IMR-90 (cell line): ENCODE measurements at regions not wholly inside any gene's neighbourhood (a gene's known extent, or its start where the extent isn't known, plus 50 kb on each side); places are given as distances from the start of the nearest gene placed in this dataset.

Source experiments
- ATAC-seq: fragments of 200-7000 bp; cut with Tn5 transposase; 2 replicates; pipeline ENCODE4 v1.9.1; 2020; ENCODE audit warnings: low read depth, mild to moderate bottlenecking, moderate library complexity
- BruUV-seq: library from RNA; stranded (reverse); fragments of 400-500 nt; replicated peaks from 2 replicates; lab custom pipeline; 2021; lab: Mats Ljungman, UMichigan
- CTCF ChIA-PET: fragments of 300-600 bp; formaldehyde crosslinking; extraction: SDS; loops from one replicate; lab custom pipeline; 2021; ENCODE audit warnings: antibody characterized with exemption; lab: Yijun Ruan, JAX
- POLR2A ChIA-PET: fragments of 300-600 bp; sonication (Branson Sonifier 250); formaldehyde crosslinking; loops from one replicate; lab custom pipeline; 2022; ENCODE audit warnings: antibody characterized with exemption; ENCODE audit not compliant: unreplicated experiment; lab: Charles Lee
- DNase-seq: peaks from one replicate; pipeline ENCODE4 v3.0.0; 2013
- H2AFZ ChIP-seq: replicated peaks from 2 replicates; pipeline ENCODE3; 2013; ENCODE audit warnings: low read length, mild to moderate bottlenecking; ENCODE audit not compliant: poor library complexity
- H2AK5ac ChIP-seq: 2 replicates; pipeline ENCODE4 v1.6.1; 2013; ENCODE audit warnings: low read depth, low read length, inconsistent platforms
- H2AK9ac ChIP-seq: replicated peaks from 2 replicates; pipeline ENCODE3; 2013; ENCODE audit warnings: mild to moderate bottlenecking, low read depth, low read length, moderate library complexity; ENCODE audit not compliant: poor library complexity
- H2BK120ac ChIP-seq: 2 replicates; pipeline ENCODE4 v1.6.1; 2013; ENCODE audit warnings: low read depth, low read length, inconsistent platforms
- H2BK15ac ChIP-seq: 3 replicates; pipeline ENCODE4 v1.6.1; 2013; ENCODE audit warnings: low read depth, low read length, inconsistent platforms
- H2BK20ac ChIP-seq: 2 replicates; pipeline ENCODE4 v1.6.1; 2013; ENCODE audit warnings: low read depth, mild to moderate bottlenecking, inconsistent platforms, low read length, moderate library complexity
- H2BK5ac ChIP-seq: 2 replicates; pipeline ENCODE4 v1.6.1; 2013; ENCODE audit warnings: mild to moderate bottlenecking, low read depth, low read length, inconsistent platforms; ENCODE audit not compliant: poor library complexity, severe bottlenecking
- H3K14ac ChIP-seq: replicated peaks from 2 replicates; pipeline ENCODE4 v1.6.1; 2013; ENCODE audit warnings: low read depth, low read length, inconsistent platforms
- H3K18ac ChIP-seq: 2 replicates; pipeline ENCODE4 v1.6.1; 2013; ENCODE audit warnings: low read depth, low read length, control low read depth
- H3K23ac ChIP-seq: 2 replicates; pipeline ENCODE4 v1.6.1; 2013; ENCODE audit warnings: low read depth, low read length, inconsistent platforms
- H3K27ac ChIP-seq: 2 replicates; pipeline ENCODE4 v1.5.1; 2013; ENCODE audit warnings: mild to moderate bottlenecking, control low read depth, low read length; ENCODE audit not compliant: insufficient read depth
- H3K27me3 ChIP-seq: 2 replicates; pipeline ENCODE4 v1.6.1; 2013; ENCODE audit warnings: low read length; ENCODE audit not compliant: control insufficient read depth, insufficient read depth
- H3K36me3 ChIP-seq: 2 replicates; pipeline ENCODE4 v1.6.1; 2013; ENCODE audit warnings: low read length, mixed read lengths; ENCODE audit not compliant: control insufficient read depth, insufficient read depth
- H3K4ac ChIP-seq: 2 replicates; pipeline ENCODE4 v1.6.1; 2013; ENCODE audit warnings: low read depth, low read length, inconsistent platforms
- H3K4me1 ChIP-seq: 2 replicates; pipeline ENCODE4 v1.6.1; 2013; ENCODE audit warnings: low read length, mixed read lengths; ENCODE audit not compliant: control insufficient read depth, insufficient read depth
- H3K4me2 ChIP-seq: 2 replicates; pipeline ENCODE4 v1.6.1; 2013; ENCODE audit warnings: low read depth, mild to moderate bottlenecking, control low read depth, low read length, moderate library complexity
- H3K4me3 ChIP-seq: 2 replicates; pipeline ENCODE4 v1.5.1; 2013; ENCODE audit warnings: low read depth, mild to moderate bottlenecking, control low read depth, low read length, moderate library complexity; ENCODE audit not compliant: insufficient read depth
- H3K56ac ChIP-seq: 2 replicates; pipeline ENCODE4 v1.6.1; 2013; ENCODE audit warnings: low read length, inconsistent platforms; ENCODE audit not compliant: insufficient read depth; ENCODE audit errors: extremely low read depth
- H3K79me1 ChIP-seq, 2 experiments: 2 replicates each; pipeline ENCODE4 v1.6.1; 2013; ENCODE audit warnings: low read length in 2 of 2, inconsistent platforms in 1 of 2, low read depth in 1 of 2
- H3K9ac ChIP-seq: 2 replicates; pipeline ENCODE4 v1.6.1; 2013; ENCODE audit warnings: low read depth, low read length, control low read depth
- H3K9me1 ChIP-seq: 2 replicates; pipeline ENCODE4 v1.6.1; 2013; ENCODE audit warnings: low read length, inconsistent platforms; ENCODE audit not compliant: insufficient read depth
- H3K9me3 ChIP-seq: 2 replicates; pipeline ENCODE4 v1.6.1; 2013; ENCODE audit warnings: low read length; ENCODE audit not compliant: control insufficient read depth, insufficient read depth
- H4K20me1 ChIP-seq: 2 replicates; pipeline ENCODE4 v1.6.1; 2013; ENCODE audit warnings: low read length, inconsistent platforms; ENCODE audit not compliant: insufficient read depth
- H4K5ac ChIP-seq: 2 replicates; pipeline ENCODE4 v1.6.1; 2013; ENCODE audit warnings: mild to moderate bottlenecking, low read depth, low read length, control low read depth
- H4K8ac ChIP-seq, 2 experiments: 2 replicates each; pipeline ENCODE4 v1.6.1; 2013; ENCODE audit warnings: low read depth in 2 of 2, low read length in 2 of 2, control low read depth in 1 of 2, inconsistent platforms in 1 of 2
- H4K91ac ChIP-seq: 2 replicates; pipeline ENCODE4 v1.6.1; 2013; ENCODE audit warnings: low read depth, low read length, inconsistent platforms; ENCODE audit not compliant: insufficient read depth
- BHLHE40 ChIP-seq: fragments of 150-350 bp; IDR thresholded peaks from 2 replicates; pipeline ENCODE4 v1.6.1; 2016; ENCODE audit warnings: mild to moderate bottlenecking, low read depth, low read length
- CHD1 ChIP-seq: IDR thresholded peaks from 2 replicates; pipeline ENCODE4 v1.6.1; 2012; ENCODE audit warnings: low read depth, low read length, improper control_type of control experiment
- MAZ ChIP-seq: IDR thresholded peaks from 2 replicates; pipeline ENCODE4 v1.6.1; 2012; ENCODE audit warnings: low read depth, mild to moderate bottlenecking, low read length, improper control_type of control experiment, moderate library complexity, borderline replicate concordance
- NFE2L2 ChIP-seq: fragments of 150-350 bp; IDR thresholded peaks from 2 replicates; pipeline ENCODE4 v1.6.1; 2016; ENCODE audit warnings: low read depth, mild to moderate bottlenecking, low read length
- RCOR1 ChIP-seq: IDR thresholded peaks from 2 replicates; pipeline ENCODE4 v1.6.1; 2012; ENCODE audit warnings: mild to moderate bottlenecking, low read length, improper control_type of control experiment; ENCODE audit not compliant: insufficient replicate concordance
- RFX5 ChIP-seq: IDR thresholded peaks from 2 replicates; pipeline ENCODE4 v1.8.0; 2012; ENCODE audit warnings: low read depth, mild to moderate bottlenecking, low read length, moderate library complexity
- SMC3 ChIP-seq: fragments of 150-350 bp; IDR thresholded peaks from 2 replicates; pipeline ENCODE4 v1.6.1; 2016; ENCODE audit warnings: low read depth, mild to moderate bottlenecking, antibody characterized with exemption, low read length, moderate library complexity
- WGBS, 2 experiments: methylation state at CpG; one replicate each; pipeline versions ENCODE4 v1.1.5 to v1.1.7; 2013; ENCODE audit warnings: missing lambda C conversion rate in 2 of 2; ENCODE audit not compliant: insufficient read length in 1 of 2; ENCODE audit errors: extremely low coverage in 2 of 2; 5-methylcytosine and 5-hydroxymethylcytosine counted together
- dilution Hi-C: fragments of 300-500 bp; cut with HindIII; formaldehyde crosslinking; loops from one replicate; pipeline ENCODE4 v1.14.3; 2018; ENCODE audit warnings: low sequenced_read_pairs; ENCODE audit not compliant: unreplicated experiment
- in situ Hi-C: fragments of 300-500 bp; cut with MboI; formaldehyde crosslinking; loops from 3 replicates; pipeline ENCODE4 v1.14.3; 2019; ENCODE audit warnings: low sequenced_read_pairs, inconsistent platforms, mixed read lengths
- intact Hi-C: fragments of 100-400 bp; cut with micrococcal nuclease; formaldehyde crosslinking; loops from 2 replicates; pipeline ENCODE4 v1.10.0; 2022
- TF ChIP-seq, protein P1 (sequence below): fragments of 150-350 bp; IDR thresholded peaks from 2 replicates; pipeline ENCODE4 v1.6.1; 2016; ENCODE audit warnings: low read depth, mild to moderate bottlenecking, low read length, moderate library complexity, borderline replicate concordance
- TF ChIP-seq, protein P2 (sequence below): fragments of 150-350 bp; IDR thresholded peaks from 2 replicates; pipeline ENCODE4 v1.6.1; 2017; ENCODE audit warnings: mild to moderate bottlenecking, antibody characterized with exemption, low read length, low read depth
- TF ChIP-seq, protein P3 (sequence below): conservative IDR thresholded peaks from 2 replicates; pipeline ENCODE4 v1.5.1; 2012; ENCODE audit warnings: mild to moderate bottlenecking, low read depth, low read length, improper control_type of control experiment

DNA sequence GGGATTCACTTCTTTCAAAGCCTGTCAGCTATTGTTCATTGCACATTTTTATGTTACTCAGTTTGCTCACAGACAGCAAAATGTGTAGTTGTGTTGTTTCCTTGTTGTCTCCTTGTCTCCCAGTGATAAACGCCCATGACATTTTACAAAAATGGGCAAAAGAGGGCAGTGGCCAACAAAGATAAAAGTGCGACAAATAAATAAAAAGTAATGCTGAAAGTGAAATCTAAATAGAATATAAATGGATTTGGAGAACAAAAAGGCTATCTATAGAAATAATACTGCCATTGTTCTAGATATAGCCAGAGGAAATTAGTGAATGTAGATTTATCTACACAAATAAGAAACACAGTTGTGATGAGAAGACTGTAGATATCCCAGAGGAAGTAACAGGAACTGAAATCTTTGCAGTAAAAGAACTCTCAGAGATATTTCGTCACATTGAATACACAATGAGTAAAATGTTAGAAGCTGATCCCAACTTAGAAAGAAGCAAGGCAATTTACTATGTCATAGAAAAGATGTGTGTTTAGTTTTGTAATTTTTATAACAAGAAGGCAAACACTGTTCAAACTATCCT lies 1186.2 kb upstream of the FAM98A start:
- Histone ChIP-seq H3K4me3 (no peak overlapping the region), H4K8ac (no peak overlapping the region), H2AFZ (no peak overlapping the region), H2AK9ac (no peak overlapping the region), H2BK20ac (no peak overlapping the region), H2BK5ac (no peak overlapping the region), H2BK120ac (no peak overlapping the region), H3K36me3 (no peaks in the 10 kb centered on the region), H3K4me1 (no peaks in the 10 kb centered on the region), H3K4ac (no peak overlapping the region), H4K5ac (no peak overlapping the region), H3K79me1 (no peaks in the 10 kb centered on the region), H4K20me1 (no peaks in the 10 kb centered on the region), H3K9me3 (peaks cover 3% of the 10 kb centered on the region; the same call in 1 of the 2 replicates), H3K56ac (no peak overlapping the region), H3K9ac (no peak overlapping the region), H2AK5ac (no peak overlapping the region), H3K18ac (no peak overlapping the region), H3K4me2 (no peak overlapping the region), H3K14ac (no peak overlapping the region), H3K9me1 (no peaks in the 10 kb centered on the region), H2BK15ac (no peak overlapping the region), H3K27ac (no peak overlapping the region), H4K91ac (no peak overlapping the region), H3K23ac (no peak overlapping the region), H3K27me3 (no peaks in the 10 kb centered on the region)
- BruUV-seq = no TSS peak
- in situ Hi-C loops = no loop called here
- WGBS, 2 experiments = no CpG with 5 or more reads among the region's 3 CpGs
- TF ChIP-seq, protein P1, sequence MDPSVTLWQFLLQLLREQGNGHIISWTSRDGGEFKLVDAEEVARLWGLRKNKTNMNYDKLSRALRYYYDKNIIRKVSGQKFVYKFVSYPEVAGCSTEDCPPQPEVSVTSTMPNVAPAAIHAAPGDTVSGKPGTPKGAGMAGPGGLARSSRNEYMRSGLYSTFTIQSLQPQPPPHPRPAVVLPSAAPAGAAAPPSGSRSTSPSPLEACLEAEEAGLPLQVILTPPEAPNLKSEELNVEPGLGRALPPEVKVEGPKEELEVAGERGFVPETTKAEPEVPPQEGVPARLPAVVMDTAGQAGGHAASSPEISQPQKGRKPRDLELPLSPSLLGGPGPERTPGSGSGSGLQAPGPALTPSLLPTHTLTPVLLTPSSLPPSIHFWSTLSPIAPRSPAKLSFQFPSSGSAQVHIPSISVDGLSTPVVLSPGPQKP = no peak
- TF ChIP-seq, protein P2, sequence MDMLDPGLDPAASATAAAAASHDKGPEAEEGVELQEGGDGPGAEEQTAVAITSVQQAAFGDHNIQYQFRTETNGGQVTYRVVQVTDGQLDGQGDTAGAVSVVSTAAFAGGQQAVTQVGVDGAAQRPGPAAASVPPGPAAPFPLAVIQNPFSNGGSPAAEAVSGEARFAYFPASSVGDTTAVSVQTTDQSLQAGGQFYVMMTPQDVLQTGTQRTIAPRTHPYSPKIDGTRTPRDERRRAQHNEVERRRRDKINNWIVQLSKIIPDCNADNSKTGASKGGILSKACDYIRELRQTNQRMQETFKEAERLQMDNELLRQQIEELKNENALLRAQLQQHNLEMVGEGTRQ = no peak
- no peak for TF ChIP-seq NFE2L2
- no peak for TF ChIP-seq RFX5
- TF ChIP-seq SMC3 = no peak
- TF ChIP-seq, protein P3, sequence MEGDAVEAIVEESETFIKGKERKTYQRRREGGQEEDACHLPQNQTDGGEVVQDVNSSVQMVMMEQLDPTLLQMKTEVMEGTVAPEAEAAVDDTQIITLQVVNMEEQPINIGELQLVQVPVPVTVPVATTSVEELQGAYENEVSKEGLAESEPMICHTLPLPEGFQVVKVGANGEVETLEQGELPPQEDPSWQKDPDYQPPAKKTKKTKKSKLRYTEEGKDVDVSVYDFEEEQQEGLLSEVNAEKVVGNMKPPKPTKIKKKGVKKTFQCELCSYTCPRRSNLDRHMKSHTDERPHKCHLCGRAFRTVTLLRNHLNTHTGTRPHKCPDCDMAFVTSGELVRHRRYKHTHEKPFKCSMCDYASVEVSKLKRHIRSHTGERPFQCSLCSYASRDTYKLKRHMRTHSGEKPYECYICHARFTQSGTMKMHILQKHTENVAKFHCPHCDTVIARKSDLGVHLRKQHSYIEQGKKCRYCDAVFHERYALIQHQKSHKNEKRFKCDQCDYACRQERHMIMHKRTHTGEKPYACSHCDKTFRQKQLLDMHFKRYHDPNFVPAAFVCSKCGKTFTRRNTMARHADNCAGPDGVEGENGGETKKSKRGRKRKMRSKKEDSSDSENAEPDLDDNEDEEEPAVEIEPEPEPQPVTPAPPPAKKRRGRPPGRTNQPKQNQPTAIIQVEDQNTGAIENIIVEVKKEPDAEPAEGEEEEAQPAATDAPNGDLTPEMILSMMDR = no peak
- TF ChIP-seq MAZ = no peak
- no peak for TF ChIP-seq CHD1
- no peak for TF ChIP-seq BHLHE40
- TF ChIP-seq RCOR1 = no peak
- ChIA-PET POLR2A (no interaction called here), CTCF (no interaction called here)
- no peak for DNase-seq
- intact Hi-C loops = no loop called here
- no peak for ATAC-seq
- dilution Hi-C loops = no loop called here
